ENCODE measurements at regions not wholly inside any gene's neighbourhood (a gene's known extent, or its start where the extent isn't known, plus 50 kb on each side); places are given as distances from the start of the nearest gene placed in this dataset.
"Not testable (repeated sequence)": the region's sequence is repeated elsewhere in the genome, so short reads cannot be mapped to it uniquely, and the experiment has no call there.

GRCh38 chr3:74167926-74168325 lies 446.5 kb downstream of the CNTN3 start:
- 83% methylated on average over 1 of the region's 1 CpG for WGBS (ENCODE audit: insufficient coverage)
- no peak for DNase-seq (ENCODE audit: low read depth in 4 of 6, low spot score in 6 of 6)
- Histone ChIP-seq H3K27me3 (ENCODE audit: control insufficient read depth, insufficient read depth, low read length) (no peaks in the 10 kb centered on the region), H3K9me3 (ENCODE audit: control insufficient read depth, insufficient read depth, low read length) (no peaks in the 10 kb centered on the region), H3K27ac (ENCODE audit: low read depth, low read length) (no peak overlapping the region), H3K36me3 (ENCODE audit: control insufficient read depth, insufficient read depth, low read length) (no peaks in the 10 kb centered on the region), H3K4me1 (ENCODE audit: control insufficient read depth, insufficient read depth, low read length) (no peaks in the 10 kb centered on the region), H3K4me3 (ENCODE audit: low read depth, low read length) (no peak overlapping the region)

DNA sequence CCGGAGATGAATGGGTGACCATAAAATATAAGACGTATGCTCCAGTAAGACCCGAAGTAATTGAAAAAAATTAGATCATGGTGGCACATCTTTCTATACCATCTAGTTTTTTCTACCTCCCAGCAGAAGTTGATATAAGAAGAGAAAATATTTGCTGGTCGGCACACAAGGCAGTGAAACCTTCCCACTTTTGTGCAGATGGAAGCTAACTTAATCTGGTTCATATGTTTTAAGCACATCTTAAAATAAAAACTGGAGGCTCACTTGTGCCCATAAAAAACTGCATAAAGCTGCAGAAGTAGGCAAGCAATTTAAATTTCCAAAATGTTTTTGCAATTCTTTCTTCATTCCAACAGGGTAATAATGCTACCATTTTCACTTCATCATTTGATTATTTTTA lies 449.2 kb downstream of the CNTN3 start:
- Histone ChIP-seq H3K27ac (ENCODE audit: low read depth, low read length) (no peak overlapping the region), H3K4me1 (ENCODE audit: control insufficient read depth, insufficient read depth, low read length) (no peaks in the 10 kb centered on the region), H3K36me3 (ENCODE audit: control insufficient read depth, insufficient read depth, low read length) (no peaks in the 10 kb centered on the region), H3K27me3 (ENCODE audit: control insufficient read depth, insufficient read depth, low read length) (no peaks in the 10 kb centered on the region), H3K4me3 (ENCODE audit: low read depth, low read length) (no peak overlapping the region), H3K9me3 (ENCODE audit: control insufficient read depth, insufficient read depth, low read length) (no peaks in the 10 kb centered on the region)
- no CpG with 5 or more reads among the region's 4 CpGs for WGBS (ENCODE audit: insufficient coverage)
- peak in 1 of 6 donors; percentile 51 for DNase-seq (ENCODE audit: low read depth in 4 of 6, low spot score in 6 of 6)

- no peak for DNase-seq (ENCODE audit: low read depth in 4 of 6, low spot score in 6 of 6)
- H3K4me3 ChIP-seq (ENCODE audit: low read depth, low read length) = no peak overlapping the region
- no peaks in the 10 kb centered on the region for H3K9me3 ChIP-seq (ENCODE audit: control insufficient read depth, insufficient read depth, low read length)
- no peak overlapping the region for H3K27ac ChIP-seq (ENCODE audit: low read depth, low read length)
- H3K36me3 ChIP-seq (ENCODE audit: control insufficient read depth, insufficient read depth, low read length) = no peaks in the 10 kb centered on the region
- H3K4me1 ChIP-seq (ENCODE audit: control insufficient read depth, insufficient read depth, low read length) = no peaks in the 10 kb centered on the region
- H3K27me3 ChIP-seq (ENCODE audit: control insufficient read depth, insufficient read depth, low read length) = no peaks in the 10 kb centered on the region
Measured at GRCh38 chr3:74149466-74149865, 465.0 kb downstream of the CNTN3 start.

DNA sequence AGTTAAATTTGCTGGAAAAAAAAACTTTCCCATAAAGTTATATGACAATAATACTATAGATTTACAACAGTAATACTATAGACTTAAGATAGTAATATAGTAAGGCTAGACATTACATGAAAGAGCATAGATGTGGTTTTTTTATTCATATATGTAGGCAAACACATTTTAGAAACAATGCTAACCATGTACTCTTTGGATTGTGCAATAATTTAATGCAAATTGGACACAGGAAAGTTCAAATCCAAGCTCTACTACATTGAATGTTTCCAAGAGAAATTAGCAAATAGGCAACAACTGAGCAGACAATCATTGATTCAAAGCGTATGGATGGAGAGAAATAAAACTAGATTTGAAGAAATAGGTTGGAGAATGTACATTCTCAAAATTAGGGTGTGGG lies 469.2 kb downstream of the CNTN3 start:
- H3K9me3 ChIP-seq (ENCODE audit: control insufficient read depth, insufficient read depth, low read length) = no peaks in the 10 kb centered on the region
- no peaks in the 10 kb centered on the region for H3K4me1 ChIP-seq (ENCODE audit: control insufficient read depth, insufficient read depth, low read length)
- no peaks in the 10 kb centered on the region for H3K36me3 ChIP-seq (ENCODE audit: control insufficient read depth, insufficient read depth, low read length)
- 100% methylated on average over 1 of the region's 1 CpG for WGBS (ENCODE audit: insufficient coverage)
- H3K27ac ChIP-seq (ENCODE audit: low read depth, low read length) = no peak overlapping the region
- H3K27me3 ChIP-seq (ENCODE audit: control insufficient read depth, insufficient read depth, low read length) = no peaks in the 10 kb centered on the region
- no peak overlapping the region for H3K4me3 ChIP-seq (ENCODE audit: low read depth, low read length)
- DNase-seq (ENCODE audit: low read depth in 4 of 6, low spot score in 6 of 6) = no peak

- no CpG with 5 or more reads among the region's 3 CpGs for WGBS (ENCODE audit: insufficient coverage)
- Histone ChIP-seq H3K27me3 (ENCODE audit: control insufficient read depth, insufficient read depth, low read length) (no peaks in the 10 kb centered on the region), H3K4me3 (ENCODE audit: low read depth, low read length) (no peak overlapping the region), H3K4me1 (ENCODE audit: control insufficient read depth, insufficient read depth, low read length) (no peaks in the 10 kb centered on the region), H3K9me3 (ENCODE audit: control insufficient read depth, insufficient read depth, low read length) (no peaks in the 10 kb centered on the region), H3K36me3 (ENCODE audit: control insufficient read depth, insufficient read depth, low read length) (no peaks in the 10 kb centered on the region), H3K27ac (ENCODE audit: low read depth, low read length) (no peak overlapping the region)
- DNase-seq (ENCODE audit: low read depth in 4 of 6, low spot score in 6 of 6) = peak in 3 of 6 donors; percentile 9 to 66 (median 42)
Measured at GRCh38 chr3:74139648-74140047, 474.8 kb downstream of the CNTN3 start.

DNA sequence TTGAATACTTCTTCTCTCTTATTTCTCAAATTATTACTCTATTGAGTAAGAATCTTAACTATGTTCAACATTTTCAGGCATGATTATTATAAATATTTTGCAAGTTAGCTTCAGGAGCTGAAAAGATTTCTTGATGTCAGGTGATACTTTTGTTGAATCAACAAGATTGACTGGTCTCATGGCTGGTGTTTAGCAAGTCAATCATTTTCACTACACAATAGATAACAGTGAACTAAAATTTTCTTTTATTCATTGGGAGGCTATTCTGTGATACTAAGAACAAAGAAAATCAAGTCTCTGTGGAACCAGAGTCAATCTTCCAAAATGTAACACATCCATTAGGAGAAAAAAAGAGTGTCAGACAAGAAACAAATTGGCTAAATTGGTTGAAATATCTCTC lies 476.7 kb downstream of the CNTN3 start:
- H3K4me3 ChIP-seq (ENCODE audit: low read depth, low read length) = no peak overlapping the region
- H3K9me3 ChIP-seq (ENCODE audit: control insufficient read depth, insufficient read depth, low read length) = no peaks in the 10 kb centered on the region
- no peak for DNase-seq (ENCODE audit: low read depth in 4 of 6, low spot score in 6 of 6)
- H3K4me1 ChIP-seq (ENCODE audit: control insufficient read depth, insufficient read depth, low read length) = no peaks in the 10 kb centered on the region
- H3K36me3 ChIP-seq (ENCODE audit: control insufficient read depth, insufficient read depth, low read length) = no peaks in the 10 kb centered on the region
- no peak overlapping the region for H3K27ac ChIP-seq (ENCODE audit: low read depth, low read length)
- H3K27me3 ChIP-seq (ENCODE audit: control insufficient read depth, insufficient read depth, low read length) = no peaks in the 10 kb centered on the region

DNA sequence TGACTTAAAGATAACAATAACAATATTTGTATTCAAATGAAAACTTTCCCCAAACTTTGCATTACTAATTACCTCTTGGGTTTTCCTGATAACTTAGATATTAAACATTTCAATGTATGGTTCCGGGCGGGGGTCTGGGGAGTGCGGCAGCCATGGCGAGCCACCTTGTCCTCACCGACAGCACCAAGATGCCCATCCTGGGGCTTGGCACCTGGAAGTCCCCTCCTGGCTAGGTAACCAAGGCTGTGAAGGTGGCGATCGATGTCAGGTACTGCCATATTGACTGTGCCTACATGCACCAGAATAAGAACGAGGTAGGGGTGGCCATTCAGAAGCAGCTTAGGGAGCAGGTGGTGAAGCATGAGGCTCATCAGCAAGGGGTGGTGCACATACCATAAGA lies 478.7 kb downstream of the CNTN3 start:
- Histone ChIP-seq H3K27me3 (ENCODE audit: control insufficient read depth, insufficient read depth, low read length) (no peaks in the 10 kb centered on the region), H3K9me3 (ENCODE audit: control insufficient read depth, insufficient read depth, low read length) (no peaks in the 10 kb centered on the region), H3K36me3 (ENCODE audit: control insufficient read depth, insufficient read depth, low read length) (no peaks in the 10 kb centered on the region), H3K4me1 (ENCODE audit: control insufficient read depth, insufficient read depth, low read length) (no peaks in the 10 kb centered on the region), H3K27ac (ENCODE audit: low read depth, low read length) (no peak overlapping the region), H3K4me3 (ENCODE audit: low read depth, low read length) (no peak overlapping the region)
- no peak for DNase-seq (ENCODE audit: low read depth in 4 of 6, low spot score in 6 of 6)
- WGBS (ENCODE audit: insufficient coverage) = 95% methylated on average over 8 of the region's 8 CpGs

GRCh38 chr3:74134831-74135230 lies 479.6 kb downstream of the CNTN3 start:
- Histone ChIP-seq H3K27ac (ENCODE audit: low read depth, low read length) (no peak overlapping the region), H3K4me1 (ENCODE audit: control insufficient read depth, insufficient read depth, low read length) (no peaks in the 10 kb centered on the region), H3K4me3 (ENCODE audit: low read depth, low read length) (no peak overlapping the region), H3K36me3 (ENCODE audit: control insufficient read depth, insufficient read depth, low read length) (no peaks in the 10 kb centered on the region), H3K9me3 (ENCODE audit: control insufficient read depth, insufficient read depth, low read length) (peaks cover 2% of the 10 kb centered on the region), H3K27me3 (ENCODE audit: control insufficient read depth, insufficient read depth, low read length) (no peaks in the 10 kb centered on the region)
- WGBS (ENCODE audit: insufficient coverage) = 67% methylated on average over 1 of the region's 2 CpGs
- DNase-seq (ENCODE audit: low read depth in 4 of 6, low spot score in 6 of 6) = no peak

DNA sequence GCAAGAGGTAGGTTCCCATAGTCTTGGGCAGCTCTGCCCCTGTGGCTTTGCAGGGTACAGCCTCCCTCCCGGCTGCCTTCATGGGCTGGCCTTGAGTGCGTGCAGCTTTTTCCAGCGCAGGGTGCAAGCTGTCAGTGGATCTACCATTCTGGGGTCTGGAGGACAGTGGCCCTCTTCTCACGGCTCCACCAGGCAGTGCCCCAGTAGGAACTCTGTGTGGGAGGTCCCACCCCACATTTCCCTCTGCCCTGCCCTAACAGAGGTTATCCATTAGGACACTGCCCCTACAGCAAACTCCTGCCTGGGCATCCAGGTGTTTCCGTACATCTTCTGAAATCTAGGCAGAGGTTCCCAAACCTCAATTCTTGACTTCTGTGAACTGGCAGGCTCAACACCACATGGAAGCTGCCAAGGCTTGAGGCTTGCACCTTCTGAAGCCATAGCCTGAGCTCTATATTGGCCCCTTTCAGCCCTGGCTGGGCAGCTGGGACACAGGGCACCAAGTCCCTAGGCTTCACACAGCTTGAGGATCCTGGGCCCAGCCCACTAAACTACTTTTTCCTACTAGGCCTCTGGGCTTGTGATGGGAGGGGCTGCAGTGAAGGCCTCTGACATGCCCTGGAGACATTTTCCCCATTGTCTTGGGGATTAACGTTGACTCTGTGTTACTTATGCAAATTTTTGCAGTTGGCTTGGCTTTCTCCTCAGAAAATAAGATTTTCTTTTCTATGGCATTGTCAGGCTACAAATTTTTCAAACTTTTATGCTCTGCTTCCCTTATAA lies 482.7 kb downstream of the CNTN3 start:
- not testable (repeated sequence) for H3K36me3 ChIP-seq (ENCODE audit: control insufficient read depth, insufficient read depth, low read length); H3K27ac ChIP-seq (ENCODE audit: low read depth, low read length); H3K4me1 ChIP-seq (ENCODE audit: control insufficient read depth, insufficient read depth, low read length); DNase-seq (ENCODE audit: low read depth in 4 of 6, low spot score in 6 of 6); H3K4me3 ChIP-seq (ENCODE audit: low read depth, low read length); H3K27me3 ChIP-seq (ENCODE audit: control insufficient read depth, insufficient read depth, low read length); H3K9me3 ChIP-seq (ENCODE audit: control insufficient read depth, insufficient read depth, low read length)
- 87% methylated on average over 6 of the region's 6 CpGs for WGBS (ENCODE audit: insufficient coverage)

DNA sequence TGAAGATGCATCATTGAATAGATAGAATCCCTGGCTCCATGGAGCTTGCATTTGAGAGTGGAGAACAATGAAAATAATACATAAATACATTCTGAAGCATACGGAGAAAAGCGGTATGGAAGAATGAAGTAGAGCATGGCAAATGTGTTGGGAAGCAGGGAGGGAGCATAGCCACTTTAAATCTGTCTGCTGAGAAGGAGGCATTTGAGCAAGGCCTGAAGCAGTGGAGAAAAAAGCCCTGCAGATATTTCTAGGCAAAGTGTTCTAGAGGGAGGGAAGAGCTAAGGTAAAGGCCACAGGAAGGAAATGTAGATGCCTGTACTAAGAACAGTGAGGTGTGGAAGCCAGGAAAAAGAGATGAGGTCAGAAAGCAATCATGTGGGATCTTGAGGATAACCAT lies 484.8 kb downstream of the CNTN3 start:
- H3K27ac ChIP-seq (ENCODE audit: low read depth, low read length) = no peak overlapping the region
- H3K9me3 ChIP-seq (ENCODE audit: control insufficient read depth, insufficient read depth, low read length) = peaks cover 2% of the 10 kb centered on the region
- no peaks in the 10 kb centered on the region for H3K4me1 ChIP-seq (ENCODE audit: control insufficient read depth, insufficient read depth, low read length)
- no peak for DNase-seq (ENCODE audit: low read depth in 4 of 6, low spot score in 6 of 6)
- H3K4me3 ChIP-seq (ENCODE audit: low read depth, low read length) = no peak overlapping the region
- H3K27me3 ChIP-seq (ENCODE audit: control insufficient read depth, insufficient read depth, low read length) = no peaks in the 10 kb centered on the region
- H3K36me3 ChIP-seq (ENCODE audit: control insufficient read depth, insufficient read depth, low read length) = no peaks in the 10 kb centered on the region
- WGBS (ENCODE audit: insufficient coverage) = 68% methylated on average over 2 of the region's 2 CpGs

Measured in spinal cord (tissue), 9 donors.